ENCODE measurements at regions not wholly inside any gene's neighbourhood (a gene's known extent, or its start where the extent isn't known, plus 50 kb on each side); places are given as distances from the start of the nearest gene placed in this dataset.

- no peak overlapping the region for H2AFZ ChIP-seq (ENCODE audit: low read length)
- no peaks in the 10 kb centered on the region for H3K36me3 ChIP-seq (ENCODE audit: insufficient read depth, low read length)
- H4K20me1 ChIP-seq (ENCODE audit: insufficient read depth, low read length) = no peaks in the 10 kb centered on the region
- H3K4me3 ChIP-seq (ENCODE audit: low read depth, low read length, poor library complexity, severe bottlenecking) = no peak overlapping the region
- no peaks in the 10 kb centered on the region for H3K9me2 ChIP-seq (ENCODE audit: insufficient read depth, low read length)
- ChIA-PET POLR2A (no interaction called here), CTCF (ENCODE audit: unreplicated experiment) (no interaction called here)
- no peaks in the 10 kb centered on the region for H3K4me1 ChIP-seq (ENCODE audit: insufficient read depth, low read length, poor library complexity, severe bottlenecking)
- H3K79me2 ChIP-seq (ENCODE audit: insufficient read depth, low read depth, low read length) = no peaks in the 10 kb centered on the region
- H3K4me2 ChIP-seq (ENCODE audit: low read length) = no peak overlapping the region
- BruUV-seq (replicated peaks) = no TSS peak
- intact Hi-C loops (cut with micrococcal nuclease; ENCODE audit: unreplicated experiment) = no loop called here
- no peak for DNase-seq (ENCODE audit: low spot score)
- no peaks in the 10 kb centered on the region for H3K9me3 ChIP-seq (ENCODE audit: low read length)
- TF ChIP-seq CTCF (conservative IDR thresholded peaks at IDR 0.05; ENCODE audit: low read length) = no peak
- TF ChIP-seq EZH2phosphoT487 (IDR thresholded peaks at IDR 0.05; ENCODE audit: borderline replicate concordance, low read depth, low read length) = no peak
- no peak overlapping the region for H3K27ac ChIP-seq (ENCODE audit: low read depth, low read length, poor library complexity, severe bottlenecking)
Measured at GRCh38 chr19:31908080-31908479, 437.3 kb upstream of the ZNF507 start.

DNA sequence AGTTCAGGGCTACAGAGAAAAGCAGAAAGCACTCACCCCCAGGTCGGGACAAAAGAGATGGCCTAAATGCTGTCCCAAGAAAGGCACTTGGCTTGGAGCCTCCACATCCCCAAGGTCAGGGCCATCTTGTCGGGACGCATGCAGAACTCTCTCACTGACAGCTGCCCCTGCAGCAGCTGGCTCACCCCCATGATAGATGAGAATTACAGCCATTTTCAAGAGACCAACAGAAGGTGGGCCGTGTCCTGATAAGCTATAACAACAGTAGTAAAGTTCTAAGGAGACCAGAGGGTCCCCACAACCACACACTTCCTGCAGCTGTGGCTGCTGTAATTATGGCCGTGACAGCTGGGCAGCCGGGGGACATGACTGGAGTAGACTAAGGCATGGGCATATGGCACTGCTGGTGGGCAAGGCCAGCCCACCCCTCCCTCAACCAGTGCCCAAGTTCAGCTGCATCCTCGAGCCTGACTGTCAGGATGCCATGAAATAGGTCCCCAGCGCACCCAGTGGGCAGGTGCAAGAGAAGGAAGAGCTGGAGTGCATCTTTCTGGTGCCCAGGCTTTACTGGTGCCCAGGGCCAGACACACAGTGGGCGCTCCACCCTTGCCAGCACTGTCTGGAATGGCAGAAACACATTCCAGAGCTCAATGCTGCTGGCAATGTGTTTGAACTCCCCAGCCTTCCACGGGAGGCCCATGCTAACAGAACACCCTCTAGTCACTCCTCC, 436.7 kb upstream of the ZNF507 start:
- intact Hi-C loops (cut with micrococcal nuclease; ENCODE audit: unreplicated experiment) = no loop called here
- ChIA-PET CTCF (ENCODE audit: unreplicated experiment) (no interaction called here), POLR2A (no interaction called here)
- Histone ChIP-seq H3K9me3 (ENCODE audit: low read length) (no peaks in the 10 kb centered on the region), H3K36me3 (ENCODE audit: insufficient read depth, low read length) (no peaks in the 10 kb centered on the region), H3K9me2 (ENCODE audit: insufficient read depth, low read length) (no peaks in the 10 kb centered on the region), H2AFZ (ENCODE audit: low read length) (no peak overlapping the region), H3K4me1 (ENCODE audit: insufficient read depth, low read length, poor library complexity, severe bottlenecking) (no peaks in the 10 kb centered on the region), H4K20me1 (ENCODE audit: insufficient read depth, low read length) (no peaks in the 10 kb centered on the region), H3K4me3 (ENCODE audit: low read depth, low read length, poor library complexity, severe bottlenecking) (no peak overlapping the region), H3K27ac (ENCODE audit: low read depth, low read length, poor library complexity, severe bottlenecking) (no peak overlapping the region), H3K79me2 (ENCODE audit: insufficient read depth, low read depth, low read length) (no peaks in the 10 kb centered on the region), H3K4me2 (ENCODE audit: low read length) (no peak overlapping the region)
- TF ChIP-seq CTCF (conservative IDR thresholded peaks at IDR 0.05; ENCODE audit: low read length) = no peak
- no peak for TF ChIP-seq EZH2phosphoT487 (IDR thresholded peaks at IDR 0.05; ENCODE audit: borderline replicate concordance, low read depth, low read length)
- BruUV-seq (replicated peaks) = no TSS peak
- DNase-seq (ENCODE audit: low spot score) = no peak

DNA sequence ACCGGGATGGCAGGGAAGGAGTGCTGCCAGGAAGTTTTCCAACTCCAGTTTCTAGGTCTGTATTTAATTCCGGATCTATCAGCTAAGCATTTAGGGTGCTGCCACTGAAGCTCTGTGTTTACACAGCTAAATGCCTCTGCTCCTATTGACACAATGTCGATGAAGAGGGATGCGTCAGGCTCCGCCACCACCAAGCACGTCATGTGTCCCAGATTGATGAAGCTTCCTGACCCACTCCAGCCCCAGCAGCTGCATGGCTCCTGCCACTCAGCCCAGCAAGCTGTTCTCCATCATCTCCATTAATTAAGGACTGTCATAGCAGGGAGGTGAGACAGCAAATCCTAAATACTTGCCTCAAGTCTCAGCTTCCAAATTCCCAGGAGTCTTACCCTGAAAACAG, 435.2 kb upstream of the ZNF507 start:
- TF ChIP-seq CTCF (conservative IDR thresholded peaks at IDR 0.05; ENCODE audit: low read length) = no peak
- no peak for TF ChIP-seq EZH2phosphoT487 (IDR thresholded peaks at IDR 0.05; ENCODE audit: borderline replicate concordance, low read depth, low read length)
- ChIA-PET CTCF (ENCODE audit: unreplicated experiment) (no interaction called here), POLR2A (no interaction called here)
- Histone ChIP-seq H4K20me1 (ENCODE audit: insufficient read depth, low read length) (no peaks in the 10 kb centered on the region), H3K9me3 (ENCODE audit: low read length) (no peaks in the 10 kb centered on the region), H3K36me3 (ENCODE audit: insufficient read depth, low read length) (no peaks in the 10 kb centered on the region), H2AFZ (ENCODE audit: low read length) (no peak overlapping the region), H3K4me2 (ENCODE audit: low read length) (no peak overlapping the region), H3K79me2 (ENCODE audit: insufficient read depth, low read depth, low read length) (no peaks in the 10 kb centered on the region), H3K4me3 (ENCODE audit: low read depth, low read length, poor library complexity, severe bottlenecking) (no peak overlapping the region), H3K9me2 (ENCODE audit: insufficient read depth, low read length) (no peaks in the 10 kb centered on the region), H3K27ac (ENCODE audit: low read depth, low read length, poor library complexity, severe bottlenecking) (no peak overlapping the region), H3K4me1 (ENCODE audit: insufficient read depth, low read length, poor library complexity, severe bottlenecking) (no peaks in the 10 kb centered on the region)
- intact Hi-C loops (cut with micrococcal nuclease; ENCODE audit: unreplicated experiment) = no loop called here
- no TSS peak for BruUV-seq (replicated peaks)
- DNase-seq (ENCODE audit: low spot score) = no peak
